Esophagus squamous epithelium (tissue), 4 donors: ENCODE measurements at regions not wholly inside any gene's neighbourhood (a gene's known extent, or its start where the extent isn't known, plus 50 kb on each side); places are given as distances from the start of the nearest gene placed in this dataset.

Source experiments
- POLR2A ChIP-seq, 4 donors: fragments of 450-650 bp; IDR thresholded peaks; one replicate each; pipeline ENCODE4 v1.6.1; 2017; ENCODE audit warnings: antibody characterized with exemption in 4 of 4, mild to moderate bottlenecking in 4 of 4, moderate library complexity in 3 of 4
- TF ChIP-seq, protein P1 (sequence below), 6 experiments: fragments of 450-650 bp in 4 of 6; fragments of 200-600 bp in 2 of 6; sonication (generic) in 2 of 6; IDR thresholded peaks; one replicate each; pipeline ENCODE4 v1.5.1; 2016 to 2019; ENCODE audit warnings: antibody characterized with exemption in 6 of 6, mild to moderate bottlenecking in 4 of 6, moderate library complexity in 4 of 6

DNA sequence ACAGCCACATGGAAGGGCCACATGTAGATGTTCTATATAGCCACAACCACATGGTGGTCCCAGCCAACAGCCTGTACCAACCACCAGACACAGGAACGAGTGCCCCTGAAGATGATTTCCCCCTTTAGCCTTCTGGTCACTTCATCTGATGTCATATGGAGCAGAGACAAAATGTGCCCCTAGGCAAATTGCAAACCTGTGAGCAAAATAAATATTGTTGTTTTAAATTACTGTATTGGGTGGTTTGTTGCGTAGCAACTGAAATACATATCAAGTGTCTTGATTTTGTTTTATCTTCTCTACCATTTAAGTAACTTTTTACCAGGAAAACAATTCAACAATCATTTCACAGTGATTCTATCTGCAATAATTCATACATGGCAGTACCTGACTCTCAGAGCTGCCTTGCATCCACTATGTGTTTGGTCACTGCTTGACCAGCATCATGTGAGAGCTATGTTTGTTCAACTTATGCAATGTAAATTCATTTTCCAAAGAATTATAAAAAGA lies 142.5 kb upstream of the VLDLR start:
- TF ChIP-seq, protein P1, sequence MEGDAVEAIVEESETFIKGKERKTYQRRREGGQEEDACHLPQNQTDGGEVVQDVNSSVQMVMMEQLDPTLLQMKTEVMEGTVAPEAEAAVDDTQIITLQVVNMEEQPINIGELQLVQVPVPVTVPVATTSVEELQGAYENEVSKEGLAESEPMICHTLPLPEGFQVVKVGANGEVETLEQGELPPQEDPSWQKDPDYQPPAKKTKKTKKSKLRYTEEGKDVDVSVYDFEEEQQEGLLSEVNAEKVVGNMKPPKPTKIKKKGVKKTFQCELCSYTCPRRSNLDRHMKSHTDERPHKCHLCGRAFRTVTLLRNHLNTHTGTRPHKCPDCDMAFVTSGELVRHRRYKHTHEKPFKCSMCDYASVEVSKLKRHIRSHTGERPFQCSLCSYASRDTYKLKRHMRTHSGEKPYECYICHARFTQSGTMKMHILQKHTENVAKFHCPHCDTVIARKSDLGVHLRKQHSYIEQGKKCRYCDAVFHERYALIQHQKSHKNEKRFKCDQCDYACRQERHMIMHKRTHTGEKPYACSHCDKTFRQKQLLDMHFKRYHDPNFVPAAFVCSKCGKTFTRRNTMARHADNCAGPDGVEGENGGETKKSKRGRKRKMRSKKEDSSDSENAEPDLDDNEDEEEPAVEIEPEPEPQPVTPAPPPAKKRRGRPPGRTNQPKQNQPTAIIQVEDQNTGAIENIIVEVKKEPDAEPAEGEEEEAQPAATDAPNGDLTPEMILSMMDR (IDR thresholded peaks at IDR 0.05), result no peak
- TF ChIP-seq POLR2A (IDR thresholded peaks at IDR 0.05), result no peak
